H1 (cell line): ENCODE measurements at regions not wholly inside any gene's neighbourhood (a gene's known extent, or its start where the extent isn't known, plus 50 kb on each side); places are given as distances from the start of the nearest gene placed in this dataset.

ENCODE experiments used
- CTCF ChIA-PET: fragments of 300-600 bp; sonication (Branson Sonifier 250); formaldehyde crosslinking; loops from one replicate; lab custom pipeline; 2021; ENCODE audit not compliant: partially characterized antibody; lab: Charles Lee
- POLR2A ChIA-PET: fragments of 300-600 bp; sonication (Branson Sonifier 250); formaldehyde crosslinking; loops from one replicate; lab custom pipeline; 2021; ENCODE audit warnings: inconsistent platforms; ENCODE audit not compliant: partially characterized antibody; lab: Charles Lee
- DNase-seq, 2 experiments: peaks; one replicate each; pipeline versions ENCODE4 v3.0.0 to v3.0.0-alpha.2; 2010 to 2022; ENCODE audit warnings: low spot score in 2 of 2, low read depth in 1 of 2, mixed read lengths in 1 of 2
- FAIRE-seq: peaks from 2 replicates; lab custom pipeline; 2011; peaks lifted over from hg19 to GRCh38; lab: Jason Lieb, UNC
- H2AFZ ChIP-seq: 2 replicates; pipeline ENCODE4 v1.8.1; 2012; ENCODE audit warnings: low read length, inconsistent platforms
- H2AK5ac ChIP-seq: 2 replicates; pipeline ENCODE4 v1.6.1; 2013; ENCODE audit warnings: low read depth, low read length
- H2BK120ac ChIP-seq: replicated peaks from 2 replicates; pipeline ENCODE3; 2013; ENCODE audit warnings: low read depth, low read length, inconsistent platforms
- H2BK12ac ChIP-seq: 2 replicates; pipeline ENCODE4 v1.6.1; 2013; ENCODE audit warnings: low read depth, low read length
- H2BK15ac ChIP-seq: 2 replicates; pipeline ENCODE4 v1.6.1; 2013; ENCODE audit warnings: low read length
- H2BK20ac ChIP-seq: 2 replicates; pipeline ENCODE4 v1.6.1; 2013; ENCODE audit warnings: low read length
- H2BK5ac ChIP-seq: 2 replicates; pipeline ENCODE4 v1.6.1; 2013; ENCODE audit warnings: low read depth, low read length
- H3K14ac ChIP-seq: 2 replicates; pipeline ENCODE4 v1.6.1; 2013; ENCODE audit warnings: inconsistent platforms; ENCODE audit not compliant: insufficient read length
- H3K18ac ChIP-seq: 2 replicates; pipeline ENCODE4 v1.6.1; 2013; ENCODE audit warnings: low read length; ENCODE audit errors: extremely low read depth
- H3K23ac ChIP-seq: 2 replicates; pipeline ENCODE4 v1.6.1; 2013; ENCODE audit warnings: inconsistent platforms; ENCODE audit not compliant: insufficient read length
- H3K23me2 ChIP-seq: 2 replicates; pipeline ENCODE4 v1.6.1; 2013; ENCODE audit warnings: low read depth, low read length
- H3K27ac ChIP-seq: 2 replicates; pipeline ENCODE4 v1.6.1; 2011; ENCODE audit warnings: low read depth, low read length, inconsistent platforms
- H3K27me3 ChIP-seq, 4 experiments: replicated peaks in 1 of 4; 1 replicate in 1 of 4; 2 replicates in 3 of 4; pipeline versions ENCODE4 v1.6.1 to v1.8.1; 2011 to 2013; ENCODE audit warnings: low read length in 3 of 4, mild to moderate bottlenecking in 3 of 4, inconsistent platforms in 2 of 4, mixed read lengths in 2 of 4, moderate library complexity in 1 of 4; ENCODE audit not compliant: control insufficient read depth in 3 of 4, insufficient read depth in 3 of 4; ENCODE audit errors: extremely low read depth in 1 of 4
- H3K36me3 ChIP-seq, 4 experiments: 2 replicates each; pipeline versions ENCODE4 v1.6.1 to v1.8.1; 2011 to 2013; ENCODE audit warnings: mild to moderate bottlenecking in 4 of 4, low read length in 3 of 4, moderate library complexity in 2 of 4, control low read depth in 1 of 4, inconsistent platforms in 1 of 4; ENCODE audit not compliant: insufficient read depth in 4 of 4, control insufficient read depth in 2 of 4
- H3K4ac ChIP-seq: replicated peaks from 2 replicates; pipeline ENCODE3; 2013; ENCODE audit warnings: low read length, low read depth, mixed read lengths, inconsistent platforms; ENCODE audit not compliant: insufficient read length
- H3K4me1 ChIP-seq, 4 experiments: replicated peaks in 1 of 4; 1 replicate in 1 of 4; 2 replicates in 3 of 4; pipeline versions ENCODE4 v1.6.1 to v1.8.1; 2011 to 2013; ENCODE audit warnings: low read length in 3 of 4, inconsistent platforms in 2 of 4, mixed read lengths in 1 of 4; ENCODE audit not compliant: insufficient read depth in 4 of 4, control insufficient read depth in 3 of 4
- H3K4me2 ChIP-seq, 2 experiments: 2 replicates each; pipeline versions ENCODE4 v1.6.1 to v1.8.1; 2011 to 2013; ENCODE audit warnings: low read depth in 2 of 2, low read length in 2 of 2, control low read depth in 1 of 2, inconsistent platforms in 1 of 2, mild to moderate bottlenecking in 1 of 2; ENCODE audit not compliant: insufficient read depth in 1 of 2
- H3K4me3 ChIP-seq, 4 experiments: fragments of 200-600, 300-600 bp in 1 of 4; sonication (generic), shearing (Covaris generic), sonication (Bioruptor Twin) in 1 of 4; 2 replicates each; pipeline versions ENCODE4 v1.5.1 to v1.8.1; 2011 to 2016; ENCODE audit warnings: low read length in 4 of 4, low read depth in 3 of 4, control low read depth in 2 of 4, inconsistent platforms in 2 of 4, mild to moderate bottlenecking in 2 of 4, mixed read lengths in 1 of 4, moderate library complexity in 1 of 4; ENCODE audit not compliant: insufficient read depth in 2 of 4; ENCODE audit errors: extremely low read depth in 1 of 4
- H3K56ac ChIP-seq: replicated peaks from 2 replicates; pipeline ENCODE3; 2013; ENCODE audit warnings: low read depth, mild to moderate bottlenecking, mixed read lengths, low read length, inconsistent platforms; ENCODE audit not compliant: insufficient read length
- H3K79me1 ChIP-seq: 2 replicates; pipeline ENCODE4 v1.6.1; 2013; ENCODE audit warnings: low read depth, low read length, control low read depth
- H3K79me2 ChIP-seq, 2 experiments: 2 replicates each; pipeline versions ENCODE4 v1.6.1 to v1.8.1; 2012 to 2013; ENCODE audit warnings: low read length in 2 of 2, mild to moderate bottlenecking in 2 of 2, inconsistent platforms in 1 of 2; ENCODE audit not compliant: insufficient read depth in 2 of 2, control insufficient read depth in 1 of 2
- H3K9ac ChIP-seq, 4 experiments: replicated peaks in 1 of 4; 1 replicate in 1 of 4; 2 replicates in 3 of 4; pipeline versions ENCODE4 v1.6.1 to v1.8.1; 2011 to 2013; ENCODE audit warnings: low read depth in 3 of 4, low read length in 3 of 4, control low read depth in 2 of 4, mild to moderate bottlenecking in 2 of 4, moderate library complexity in 2 of 4, inconsistent platforms in 1 of 4; ENCODE audit errors: extremely low read depth in 1 of 4
- H3K9me3 ChIP-seq, 2 experiments: 2 replicates each; pipeline versions ENCODE4 v1.6.1 to v1.8.1; 2012 to 2013; ENCODE audit warnings: mild to moderate bottlenecking in 2 of 2, moderate library complexity in 2 of 2, control low read depth in 1 of 2, inconsistent platforms in 1 of 2, low read depth in 1 of 2, low read length in 1 of 2, mixed read lengths in 1 of 2; ENCODE audit not compliant: insufficient read depth in 2 of 2
- H4K20me1 ChIP-seq, 2 experiments: replicated peaks in 1 of 2; 2 replicates each; pipeline versions ENCODE3 to v1.8.1; 2011 to 2013; ENCODE audit warnings: inconsistent platforms in 2 of 2, low read length in 2 of 2, mild to moderate bottlenecking in 1 of 2; ENCODE audit not compliant: insufficient read depth in 2 of 2, control insufficient read depth in 1 of 2
- H4K5ac ChIP-seq: 2 replicates; pipeline ENCODE4 v1.6.1; 2013; ENCODE audit warnings: low read length, low read depth, mixed read lengths, inconsistent platforms; ENCODE audit not compliant: insufficient read length
- H4K8ac ChIP-seq: 2 replicates; pipeline ENCODE4 v1.8.0; 2013; ENCODE audit warnings: mild to moderate bottlenecking, moderate library complexity, low read length, inconsistent platforms; ENCODE audit not compliant: insufficient read depth; ENCODE audit errors: extremely low read depth
- H4K91ac ChIP-seq: replicated peaks from 2 replicates; pipeline ENCODE3; 2013; ENCODE audit warnings: low read length, mixed read lengths, inconsistent platforms; ENCODE audit not compliant: insufficient read length
- ASH2L ChIP-seq: fragments of 200-600, 300-600 bp; sonication (generic); IDR thresholded peaks from one replicate; pipeline ENCODE4 v1.7.1; 2017; ENCODE audit warnings: low read length
- CREB1 ChIP-seq: IDR thresholded peaks from 2 replicates; pipeline ENCODE4 v1.6.1; 2012; ENCODE audit warnings: inconsistent platforms
- JUN ChIP-seq: IDR thresholded peaks from 2 replicates; pipeline ENCODE4 v1.6.1; 2011; ENCODE audit warnings: low read depth, mild to moderate bottlenecking, improper control_type of control experiment, low read length
- POLR2AphosphoS5 ChIP-seq: IDR thresholded peaks from 2 replicates; pipeline ENCODE4 v1.6.1; 2011; ENCODE audit warnings: low read depth, low read length
- RXRA ChIP-seq: IDR thresholded peaks from 2 replicates; pipeline ENCODE4 v1.6.1; 2011; ENCODE audit warnings: low read depth, mild to moderate bottlenecking, low read length, moderate library complexity; ENCODE audit not compliant: insufficient read depth
- SP4 ChIP-seq: IDR thresholded peaks from 2 replicates; pipeline ENCODE4 v1.6.1; 2012; ENCODE audit warnings: low read length, inconsistent platforms
- SUZ12 ChIP-seq: fragments of 200-600 bp; sonication (generic); IDR thresholded peaks from 2 replicates; pipeline ENCODE4 v1.6.1; 2012; ENCODE audit warnings: mild to moderate bottlenecking, inconsistent platforms, low read length, moderate library complexity, mixed read lengths
- TAF1 ChIP-seq: IDR thresholded peaks from 2 replicates; pipeline ENCODE4 v1.6.1; 2011; ENCODE audit warnings: mild to moderate bottlenecking, low read depth, low read length
- WGBS, 2 experiments: shearing (Covaris generic) in 1 of 2; methylation state at CpG; one replicate each; pipeline versions ENCODE4 v1.1.6 to v1.1.7; 2013 to 2015; ENCODE audit warnings: low lambda C conversion rate in 2 of 2, mixed read lengths in 2 of 2, inconsistent platforms in 1 of 2, low coverage in 1 of 2, missing lambda C conversion rate in 1 of 2; ENCODE audit not compliant: insufficient replicate concordance in 2 of 2, insufficient coverage in 1 of 2, insufficient read length in 1 of 2; ENCODE audit errors: extremely low coverage in 1 of 2, missing lambda C conversion rate in 1 of 2; 5-methylcytosine and 5-hydroxymethylcytosine counted together

DNA sequence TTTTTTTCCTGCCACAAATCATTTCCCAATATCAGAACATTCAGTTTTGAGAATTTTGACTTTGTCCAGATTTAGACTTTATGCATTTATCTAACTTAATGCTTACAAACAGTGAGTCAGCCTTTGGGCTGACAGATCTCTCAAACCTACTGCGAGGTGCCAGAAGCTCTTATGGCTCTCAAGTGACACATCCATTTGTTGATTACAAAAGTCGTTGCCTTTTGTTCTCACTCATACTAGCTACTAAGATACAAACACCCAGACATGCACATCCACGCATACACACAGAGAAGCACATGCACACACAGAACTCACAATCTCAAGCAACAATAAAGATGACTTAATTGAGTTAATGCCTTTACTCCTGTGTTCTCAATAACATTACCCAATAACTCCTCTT is 1147.5 kb downstream of the DIAPH3 start:
- peaks cover 0 to 4% (median 4%) of the 10 kb centered on the region in 4 experiments; a peak in 3 of 7 replicates for H3K4me1 ChIP-seq
- H3K36me3 ChIP-seq: no peaks in the 10 kb centered on the region
- H3K4ac ChIP-seq: no peak overlapping the region
- no peaks in the 10 kb centered on the region for H4K20me1 ChIP-seq
- H2AK5ac ChIP-seq: no peak overlapping the region
- ChIA-PET POLR2A (no interaction called here), CTCF (interaction anchor here (1.0 kb wide), 1 partner anchor 30 kb away, joined by 3 read pairs; no protein-coding TSS in a partner anchor)
- no peak overlapping the region for H2AFZ ChIP-seq
- H4K91ac ChIP-seq: no peak overlapping the region
- H4K8ac ChIP-seq: no peak overlapping the region
- H2BK20ac ChIP-seq: no peak overlapping the region
- no peak overlapping the region for H3K9ac ChIP-seq
- H3K56ac ChIP-seq: no peak overlapping the region
- DNase-seq (no peak), FAIRE-seq (no peak)
- peaks cover 0 to 1% (median 0%) of the 10 kb centered on the region in 4 experiments; a peak in 2 of 7 replicates for H3K27me3 ChIP-seq
- no peak overlapping the region for H3K23ac ChIP-seq
- TF ChIP-seq SUZ12 (no peak), TAF1 (no peak), JUN (no peak), SP4 (no peak), RXRA (no peak), ASH2L (no peak), POLR2AphosphoS5 (no peak), CREB1 (no peak)
- H2BK15ac ChIP-seq: no peak overlapping the region
- H3K4me3 ChIP-seq: no peak overlapping the region
- H3K9me3 ChIP-seq: no peaks in the 10 kb centered on the region
- H3K4me2 ChIP-seq: no peak overlapping the region
- no peaks in the 10 kb centered on the region for H3K79me1 ChIP-seq
- no peaks in the 10 kb centered on the region for H3K23me2 ChIP-seq
- H2BK5ac ChIP-seq: no peak overlapping the region
- WGBS, 2 experiments: 95% methylated on average over 3 of the region's 3 CpGs; no CpG with 5 or more reads in 1 of the 2 experiments
- no peak overlapping the region for H2BK120ac ChIP-seq
- no peaks in the 10 kb centered on the region for H3K79me2 ChIP-seq
- H3K27ac ChIP-seq: no peak overlapping the region
- H3K14ac ChIP-seq: no peak overlapping the region
- H3K18ac ChIP-seq: no peak overlapping the region
- H2BK12ac ChIP-seq: no peak overlapping the region
- no peak overlapping the region for H4K5ac ChIP-seq
